ENCODE measurements at regions not wholly inside any gene's neighbourhood (a gene's known extent, or its start where the extent isn't known, plus 50 kb on each side); places are given as distances from the start of the nearest gene placed in this dataset.

- TF ChIP-seq RERE (CRISPR knock-in tag; IDR thresholded peaks at IDR 0.05; ENCODE audit: borderline replicate concordance) = no peak
- no peak for TF ChIP-seq ZNF584 (CRISPR knock-in tag; IDR thresholded peaks at IDR 0.05; ENCODE audit: low read depth)
- TF ChIP-seq IRF9 (tag; IDR thresholded peaks at IDR 0.05) = no peak
- no peak for TF ChIP-seq ATF1 (CRISPR knock-in tag; IDR thresholded peaks at IDR 0.05)
- peak; percentile 84 for TF ChIP-seq ATF1 (tag; IDR thresholded peaks at IDR 0.05)
- TF ChIP-seq NCOA2 (IDR thresholded peaks at IDR 0.05; ENCODE audit: partially characterized antibody in 2 of 2) = no peak
- TF ChIP-seq CEBPB (tag; IDR thresholded peaks at IDR 0.05) = 0 out of 2 replicates have a peak, but pooled peaks have one; percentile 15
- TF ChIP-seq TAF15 (IDR thresholded peaks at IDR 0.05; ENCODE audit: low read depth, low read length) = no peak
- TF ChIP-seq E2F6 (IDR thresholded peaks at IDR 0.05; ENCODE audit: borderline replicate concordance in 1 of 2, extremely low read depth in 1 of 2, insufficient read depth in 1 of 2, insufficient read length in 1 of 2, low read depth in 1 of 2, low read length in 1 of 2, poor library complexity in 1 of 2, severe bottlenecking in 1 of 2) = no peak
- TF ChIP-seq HOXB6 (CRISPR knock-in tag; IDR thresholded peaks at IDR 0.05; ENCODE audit: borderline replicate concordance) = no peak
- no peak for TF ChIP-seq BHLHE40 (IDR thresholded peaks at IDR 0.05; ENCODE audit: low read length)
- TF ChIP-seq ESRRB (CRISPR knock-in tag; IDR thresholded peaks at IDR 0.05; ENCODE audit: borderline replicate concordance) = no peak
- TF ChIP-seq ZNF224 (CRISPR knock-in tag; IDR thresholded peaks at IDR 0.05) = no peak
- no peak for TF ChIP-seq ZNF589 (CRISPR knock-in tag; IDR thresholded peaks at IDR 0.05; ENCODE audit: low read depth)
- TF ChIP-seq PCBP1 (IDR thresholded peaks at IDR 0.05; ENCODE audit: low read depth, low read length, poor library complexity, severe bottlenecking) = no peak
- TF ChIP-seq, protein P1, sequence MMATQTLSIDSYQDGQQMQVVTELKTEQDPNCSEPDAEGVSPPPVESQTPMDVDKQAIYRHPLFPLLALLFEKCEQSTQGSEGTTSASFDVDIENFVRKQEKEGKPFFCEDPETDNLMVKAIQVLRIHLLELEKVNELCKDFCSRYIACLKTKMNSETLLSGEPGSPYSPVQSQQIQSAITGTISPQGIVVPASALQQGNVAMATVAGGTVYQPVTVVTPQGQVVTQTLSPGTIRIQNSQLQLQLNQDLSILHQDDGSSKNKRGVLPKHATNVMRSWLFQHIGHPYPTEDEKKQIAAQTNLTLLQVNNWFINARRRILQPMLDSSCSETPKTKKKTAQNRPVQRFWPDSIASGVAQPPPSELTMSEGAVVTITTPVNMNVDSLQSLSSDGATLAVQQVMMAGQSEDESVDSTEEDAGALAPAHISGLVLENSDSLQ (IDR thresholded peaks at IDR 0.05) = peak; percentile 60
- TF ChIP-seq TFAM (CRISPR knock-in tag; conservative IDR thresholded peaks at IDR 0.05) = no peak
- TF ChIP-seq ZNF212 (CRISPR knock-in tag; IDR thresholded peaks at IDR 0.05) = no peak
- no peak for TF ChIP-seq SPI1 (IDR thresholded peaks at IDR 0.05; ENCODE audit: borderline replicate concordance, low read depth, low read length)
- TF ChIP-seq ZNF133 (CRISPR knock-in tag; IDR thresholded peaks at IDR 0.05) = no peak
Observed at GRCh38 chr10:32149252-32149955, 93.2 kb upstream of the KIF5B start (continued).

All from K562 (cell line).